SK-N-SH (cell line): ENCODE measurements at regions not wholly inside any gene's neighbourhood (a gene's known extent, or its start where the extent isn't known, plus 50 kb on each side); places are given as distances from the start of the nearest gene placed in this dataset.

Source experiments
- CTCF ChIA-PET: fragments of 300-600, 350-600 bp; formaldehyde crosslinking; extraction: SDS; loops from one replicate; lab custom pipeline; 2021; lab: Yijun Ruan, JAX
- POLR2A ChIA-PET: fragments of 350-600 bp; sonication (Branson Sonifier 250); formaldehyde crosslinking; extraction: SDS; loops from one replicate; lab custom pipeline; 2020; ENCODE audit warnings: antibody characterized with exemption, inconsistent platforms; lab: Yijun Ruan, JAX
- DNase-seq: peaks from one replicate; pipeline ENCODE4 v3.0.0; 2012
- H2AFZ ChIP-seq: fragments of 200-600 bp; sonication (generic); 2 replicates; pipeline ENCODE4 v1.8.1; 2016; ENCODE audit warnings: antibody characterized with exemption, mild to moderate bottlenecking, low read depth
- H3F3A ChIP-seq: fragments of 200-600 bp; sonication (generic); replicated peaks from 2 replicates; pipeline ENCODE3; 2016; ENCODE audit warnings: antibody characterized with exemption, mild to moderate bottlenecking; ENCODE audit not compliant: insufficient read depth
- H3K27ac ChIP-seq, 2 experiments: fragments of 200-500 bp in 1 of 2; fragments of 200-600 bp in 1 of 2; sonication (Bioruptor generic) in 1 of 2; sonication (generic), shearing (Covaris generic) in 1 of 2; 2 replicates each; pipeline versions ENCODE4 v1.5.1 to v1.6.1; 2014 to 2016; ENCODE audit warnings: low read depth in 2 of 2, inconsistent platforms in 1 of 2, low read length in 1 of 2, mild to moderate bottlenecking in 1 of 2, mixed read lengths in 1 of 2
- H3K27me3 ChIP-seq: fragments of 200-600 bp; sonication (generic), shearing (Covaris generic); 2 replicates; pipeline ENCODE4 v1.6.1; 2016; ENCODE audit warnings: mixed run types; ENCODE audit not compliant: insufficient read depth
- H3K36me3 ChIP-seq, 2 experiments: fragments of 200-500 bp in 1 of 2; fragments of 200-600 bp in 1 of 2; sonication (Bioruptor generic) in 1 of 2; sonication (generic) in 1 of 2; replicated peaks in 1 of 2; 2 replicates each; pipeline versions ENCODE3 to v1.5.1; 2014 to 2016; ENCODE audit warnings: low read length in 1 of 2, mild to moderate bottlenecking in 1 of 2; ENCODE audit not compliant: insufficient read depth in 2 of 2, control insufficient read depth in 1 of 2
- H3K4me1 ChIP-seq, 2 experiments: fragments of 200-500 bp in 1 of 2; fragments of 200-600 bp in 1 of 2; sonication (Bioruptor generic) in 1 of 2; sonication (generic), shearing (Covaris generic) in 1 of 2; 2 replicates each; pipeline versions ENCODE4 v1.5.1 to v1.6.1; 2014 to 2016; ENCODE audit warnings: low read depth in 1 of 2, low read length in 1 of 2, mixed run types in 1 of 2; ENCODE audit not compliant: insufficient read depth in 2 of 2, control insufficient read depth in 1 of 2
- H3K4me2 ChIP-seq: fragments of 200-600 bp; sonication (generic), shearing (Covaris generic); 2 replicates; pipeline ENCODE4 v1.6.1; 2017; ENCODE audit warnings: mixed run types
- H3K4me3 ChIP-seq, 2 experiments: fragments of 200-500 bp in 1 of 2; fragments of 200-600 bp in 1 of 2; sonication (Bioruptor generic) in 1 of 2; sonication (generic), shearing (Covaris generic) in 1 of 2; 2 replicates each; pipeline versions ENCODE4 v1.5.1 to v1.8.1; 2014 to 2016; ENCODE audit warnings: low read depth in 2 of 2, inconsistent platforms in 1 of 2, low read length in 1 of 2, mild to moderate bottlenecking in 1 of 2, mixed read lengths in 1 of 2, moderate library complexity in 1 of 2
- H3K79me2 ChIP-seq: fragments of 200-600 bp; sonication (generic); 2 replicates; pipeline ENCODE4 v1.8.1; 2017; ENCODE audit warnings: mild to moderate bottlenecking; ENCODE audit not compliant: insufficient read depth
- H3K9ac ChIP-seq: fragments of 200-600 bp; sonication (generic); 2 replicates; pipeline ENCODE4 v1.6.1; 2017; ENCODE audit warnings: mixed run types
- H3K9me2 ChIP-seq: fragments of 200-600 bp; sonication (generic); 2 replicates; pipeline ENCODE4 v1.6.1; 2017; ENCODE audit warnings: mixed run types
- H3K9me3 ChIP-seq: fragments of 200-600 bp; sonication (generic); 2 replicates; pipeline ENCODE4 v1.6.1; 2017; ENCODE audit warnings: mixed run types, mild to moderate bottlenecking, moderate library complexity
- H4K20me1 ChIP-seq: fragments of 200-600 bp; sonication (generic); 2 replicates; pipeline ENCODE4 v1.6.1; 2017; ENCODE audit warnings: mild to moderate bottlenecking, mixed run types; ENCODE audit not compliant: insufficient read depth
- ELF1 ChIP-seq: IDR thresholded peaks from 2 replicates; pipeline ENCODE4 v1.4.0; 2012
- FOXJ3 ChIP-seq: sonication (generic); formaldehyde crosslinking; IDR thresholded peaks from 2 replicates; pipeline ENCODE4 v1.5.1; 2020; ENCODE audit warnings: mild to moderate bottlenecking, missing genetic modification reagents
- FOXM1 ChIP-seq: IDR thresholded peaks from 2 replicates; pipeline ENCODE4 v1.4.0; 2012; ENCODE audit warnings: low read depth, mild to moderate bottlenecking
- GABPA ChIP-seq: IDR thresholded peaks from 2 replicates; pipeline ENCODE4 v1.4.0; 2012; ENCODE audit warnings: low read depth, mild to moderate bottlenecking
- NRF1 ChIP-seq: IDR thresholded peaks from 2 replicates; pipeline ENCODE4 v1.6.1; 2012; ENCODE audit warnings: low read depth, mild to moderate bottlenecking, low read length
- POLR2AphosphoS5 ChIP-seq: IDR thresholded peaks from 2 replicates; pipeline ENCODE4 v1.6.1; 2012; ENCODE audit warnings: low read depth, low read length
- RCOR1 ChIP-seq: fragments of 150-350 bp; IDR thresholded peaks from 2 replicates; pipeline ENCODE4 v1.6.1; 2017; ENCODE audit warnings: antibody characterized with exemption, low read length
- TEAD4 ChIP-seq: IDR thresholded peaks from 2 replicates; pipeline ENCODE4 v1.4.0; 2012; ENCODE audit warnings: mild to moderate bottlenecking, borderline replicate concordance; ENCODE audit not compliant: insufficient read depth
- USF2 ChIP-seq: fragments of 150-350 bp; IDR thresholded peaks from 2 replicates; pipeline ENCODE4 v1.6.1; 2017; ENCODE audit warnings: antibody characterized with exemption, low read length, low read depth, borderline replicate concordance
- ZBTB33 ChIP-seq: IDR thresholded peaks from 2 replicates; pipeline ENCODE4 v1.4.0; 2012; ENCODE audit warnings: low read depth, borderline replicate concordance
- WGBS: methylation state at CpG from one replicate; pipeline ENCODE4 v1.1.6; 2017; ENCODE audit warnings: low lambda C conversion rate; 5-methylcytosine and 5-hydroxymethylcytosine counted together
- TF ChIP-seq, protein P1 (sequence below): IDR thresholded peaks from 2 replicates; pipeline ENCODE4 v1.6.1; 2012; ENCODE audit warnings: mild to moderate bottlenecking, low read depth, low read length, moderate library complexity

- 54% methylated on average over 6 of the region's 6 CpGs for WGBS
- TF ChIP-seq, protein P1, sequence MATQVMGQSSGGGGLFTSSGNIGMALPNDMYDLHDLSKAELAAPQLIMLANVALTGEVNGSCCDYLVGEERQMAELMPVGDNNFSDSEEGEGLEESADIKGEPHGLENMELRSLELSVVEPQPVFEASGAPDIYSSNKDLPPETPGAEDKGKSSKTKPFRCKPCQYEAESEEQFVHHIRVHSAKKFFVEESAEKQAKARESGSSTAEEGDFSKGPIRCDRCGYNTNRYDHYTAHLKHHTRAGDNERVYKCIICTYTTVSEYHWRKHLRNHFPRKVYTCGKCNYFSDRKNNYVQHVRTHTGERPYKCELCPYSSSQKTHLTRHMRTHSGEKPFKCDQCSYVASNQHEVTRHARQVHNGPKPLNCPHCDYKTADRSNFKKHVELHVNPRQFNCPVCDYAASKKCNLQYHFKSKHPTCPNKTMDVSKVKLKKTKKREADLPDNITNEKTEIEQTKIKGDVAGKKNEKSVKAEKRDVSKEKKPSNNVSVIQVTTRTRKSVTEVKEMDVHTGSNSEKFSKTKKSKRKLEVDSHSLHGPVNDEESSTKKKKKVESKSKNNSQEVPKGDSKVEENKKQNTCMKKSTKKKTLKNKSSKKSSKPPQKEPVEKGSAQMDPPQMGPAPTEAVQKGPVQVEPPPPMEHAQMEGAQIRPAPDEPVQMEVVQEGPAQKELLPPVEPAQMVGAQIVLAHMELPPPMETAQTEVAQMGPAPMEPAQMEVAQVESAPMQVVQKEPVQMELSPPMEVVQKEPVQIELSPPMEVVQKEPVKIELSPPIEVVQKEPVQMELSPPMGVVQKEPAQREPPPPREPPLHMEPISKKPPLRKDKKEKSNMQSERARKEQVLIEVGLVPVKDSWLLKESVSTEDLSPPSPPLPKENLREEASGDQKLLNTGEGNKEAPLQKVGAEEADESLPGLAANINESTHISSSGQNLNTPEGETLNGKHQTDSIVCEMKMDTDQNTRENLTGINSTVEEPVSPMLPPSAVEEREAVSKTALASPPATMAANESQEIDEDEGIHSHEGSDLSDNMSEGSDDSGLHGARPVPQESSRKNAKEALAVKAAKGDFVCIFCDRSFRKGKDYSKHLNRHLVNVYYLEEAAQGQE, result no peak
- TF ChIP-seq ZBTB33 (no peak), USF2 (no peak), FOXJ3 (no peak), NRF1 (no peak), ELF1 (no peak), TEAD4 (no peak), POLR2AphosphoS5 (no peak), RCOR1 (no peak), GABPA (no peak), FOXM1 (no peak)
- Histone ChIP-seq H3F3A (no peaks in the 10 kb centered on the region), H3K36me3 (no peaks in the 10 kb centered on the region), H3K4me2 (no peak overlapping the region), H3K79me2 (no peaks in the 10 kb centered on the region), H3K9me3 (no peaks in the 10 kb centered on the region), H3K9ac (no peak overlapping the region), H3K9me2 (no peaks in the 10 kb centered on the region), H3K27ac (no peak overlapping the region), H3K4me1 (no peaks in the 10 kb centered on the region), H2AFZ (no peak overlapping the region), H3K4me3 (no peak overlapping the region), H3K27me3 (0 out of 2 replicates have a peak, but pooled peaks cover under 1% of the 10 kb centered on the region), H4K20me1 (no peaks in the 10 kb centered on the region)
- no peak for DNase-seq
- CTCF ChIA-PET, result interaction anchor here (0.6 to 1.7 kb wide), 4 partner anchors 8 to 490 kb away, joined by 3 to 5 read pairs (median 4); no protein-coding TSS in a partner anchor
- POLR2A ChIA-PET, result no interaction called here
Measured at GRCh38 chr2:44833171-44834069, 108.1 kb upstream of the SIX3 start.
